ENCODE measurements at regions not wholly inside any gene's neighbourhood (a gene's known extent, or its start where the extent isn't known, plus 50 kb on each side); places are given as distances from the start of the nearest gene placed in this dataset.

- BruUV-seq (replicated peaks): no TSS peak
- RAD21 ChIA-PET (ENCODE audit: low non-redundant PET in 1 of 2, low total read pairs in 2 of 2, uncharacterized antibody in 2 of 2, unreplicated experiment in 2 of 2): no interaction called here
- POLR2A ChIA-PET: no interaction called here
- H3K4me3 ChIP-seq (replicated peaks in 1 of 2; ENCODE audit: low read depth in 1 of 2, low read length in 2 of 2): no peak overlapping the region
- H3K9ac ChIP-seq (ENCODE audit: low read length): no peak overlapping the region
- no peaks in the 10 kb centered on the region for H3K36me3 ChIP-seq (ENCODE audit: control insufficient read depth in 1 of 2, insufficient read depth in 2 of 2, low read length in 2 of 2)
- no peaks in the 10 kb centered on the region for H3K79me2 ChIP-seq (ENCODE audit: insufficient read depth, low read length)
- CTCF ChIA-PET: no interaction called here
- H2AFZ ChIP-seq (ENCODE audit: low read depth, low read length, poor library complexity, severe bottlenecking): no peak overlapping the region
- H3K9me3 ChIP-seq (ENCODE audit: control insufficient read depth in 1 of 2, insufficient read depth in 1 of 2, low read depth in 1 of 2, low read length in 2 of 2): no peaks in the 10 kb centered on the region
- no peak overlapping the region for H3K4me2 ChIP-seq (ENCODE audit: low read length)
- TF ChIP-seq SP1 (IDR thresholded peaks at IDR 0.05; ENCODE audit: low read depth) (no peak), ZBTB33 (IDR thresholded peaks at IDR 0.05; ENCODE audit: extremely low read depth, insufficient replicate concordance, low read length) (no peak), REST (IDR thresholded peaks at IDR 0.05; ENCODE audit: low read depth) (no peak), JUND (IDR thresholded peaks at IDR 0.05) (no peak), ZNF274 (IDR thresholded peaks at IDR 0.05; ENCODE audit: low read depth, low read length) (no peak), FOSL1 (IDR thresholded peaks at IDR 0.05; ENCODE audit: low read depth) (no peak)
- no peaks in the 10 kb centered on the region for H3K9me2 ChIP-seq (ENCODE audit: insufficient read depth)
- H3K4me1 ChIP-seq (ENCODE audit: control insufficient read depth in 1 of 2, insufficient read depth in 2 of 2, low read length in 2 of 2): no peaks in the 10 kb centered on the region
- H4K20me1 ChIP-seq (ENCODE audit: insufficient read depth): no peaks in the 10 kb centered on the region
- intact Hi-C loops (cut with micrococcal nuclease): no loop called here
- DNase-seq (ENCODE audit: low read depth, low spot score) (no peak), ATAC-seq (no peak)
- H3K27me3 ChIP-seq (ENCODE audit: insufficient read depth, low read length): no peaks in the 10 kb centered on the region
- no peak overlapping the region for H3K27ac ChIP-seq (ENCODE audit: low read depth, low read length)
Measured at GRCh38 chr6:79422666-79423065, 114.6 kb downstream of the LCA5 start.
